ENCODE measurements at regions not wholly inside any gene's neighbourhood (a gene's known extent, or its start where the extent isn't known, plus 50 kb on each side); places are given as distances from the start of the nearest gene placed in this dataset.

- no peak for DNase-seq
Measured at GRCh38 chr3:31405515-31405914, 127.2 kb upstream of the STT3B start.

- no peak for DNase-seq
Measured at GRCh38 chr3:31406896-31407295, 125.8 kb upstream of the STT3B start.

DNA sequence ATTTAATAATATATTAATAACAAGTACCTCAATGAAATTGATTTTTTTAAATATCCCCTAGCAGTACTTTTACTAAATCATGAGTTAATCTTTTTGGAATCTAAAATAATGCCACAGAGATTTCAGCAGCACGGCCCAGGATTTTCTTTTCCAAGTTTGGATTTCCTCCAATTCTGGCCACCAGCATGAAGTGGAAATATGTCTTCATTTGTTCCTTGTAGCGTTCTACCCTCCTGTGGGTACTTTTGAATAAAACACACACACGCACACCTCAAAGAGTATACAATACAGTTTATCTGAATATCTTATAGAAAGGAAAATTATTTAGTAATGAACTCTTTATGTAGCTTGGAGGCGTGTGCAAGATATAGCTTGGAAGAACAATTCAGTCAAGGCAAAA, 125.1 kb upstream of the STT3B start:
- DNase-seq, result no peak

GRCh38 chr3:31408720-31409119, 124.0 kb upstream of the STT3B start:
- no peak for DNase-seq

DNA sequence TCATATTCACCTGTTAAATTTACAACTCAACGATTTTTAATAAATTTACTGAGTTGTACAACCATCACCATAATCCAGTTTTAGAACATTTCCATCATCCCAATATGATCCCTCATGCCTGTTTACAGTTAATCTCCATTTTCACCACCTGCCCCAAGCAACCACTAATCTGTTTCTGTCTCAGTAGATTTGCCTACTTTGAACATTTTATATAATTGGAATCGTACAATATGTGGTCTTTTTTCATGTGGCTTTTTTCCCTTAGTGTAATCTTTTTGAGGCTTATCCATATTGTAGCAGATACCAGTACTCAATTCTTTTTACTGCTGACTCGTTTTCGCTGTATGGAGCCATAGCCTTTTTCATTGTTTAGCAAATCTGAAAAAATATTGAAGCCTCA, 123.3 kb upstream of the STT3B start:
- no peak for DNase-seq

DNA sequence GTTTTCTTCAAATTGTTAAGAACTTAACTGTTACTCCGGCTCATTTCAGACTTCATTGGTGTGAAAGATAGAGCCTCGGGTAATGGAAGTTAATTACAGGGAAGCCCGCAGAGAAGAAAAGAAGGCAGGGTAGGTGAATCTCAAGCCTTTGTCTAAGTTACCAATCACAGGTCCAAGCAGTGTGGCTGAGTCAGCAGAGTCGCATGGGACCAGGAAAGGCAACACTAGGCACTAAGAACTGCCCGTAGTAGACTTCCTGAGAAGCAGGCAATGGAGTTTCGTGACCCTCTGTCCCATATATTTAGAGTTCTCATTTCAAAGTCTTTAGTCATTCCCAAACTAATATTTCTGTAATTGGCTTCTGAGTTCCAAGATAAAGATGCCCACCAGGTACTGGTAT, 122.9 kb upstream of the STT3B start:
- no peak for DNase-seq

- no peak for DNase-seq
Measured at GRCh38 chr3:31410411-31410810, 122.3 kb upstream of the STT3B start.

- no peak for DNase-seq
Measured at GRCh38 chr3:31412832-31413231, 119.9 kb upstream of the STT3B start.

DNA sequence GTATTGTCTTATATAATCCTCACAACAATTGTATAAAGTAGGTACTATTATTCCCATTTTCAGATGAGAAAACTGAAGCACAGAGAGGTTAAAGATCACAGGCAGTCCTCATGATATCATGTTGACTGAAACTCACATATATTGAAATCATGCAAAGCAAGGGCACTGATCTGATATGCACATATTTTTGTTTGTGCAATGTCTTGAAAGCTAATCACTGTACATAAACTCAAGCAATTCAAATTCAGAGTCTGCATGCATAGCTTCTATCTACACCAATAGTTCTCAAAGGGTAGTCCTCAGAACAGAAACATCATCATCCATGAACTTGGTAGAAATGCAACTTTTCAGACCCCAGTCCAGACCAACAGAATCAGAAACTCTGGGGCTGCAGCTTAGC, 119.2 kb upstream of the STT3B start:
- no peak for DNase-seq

DNA sequence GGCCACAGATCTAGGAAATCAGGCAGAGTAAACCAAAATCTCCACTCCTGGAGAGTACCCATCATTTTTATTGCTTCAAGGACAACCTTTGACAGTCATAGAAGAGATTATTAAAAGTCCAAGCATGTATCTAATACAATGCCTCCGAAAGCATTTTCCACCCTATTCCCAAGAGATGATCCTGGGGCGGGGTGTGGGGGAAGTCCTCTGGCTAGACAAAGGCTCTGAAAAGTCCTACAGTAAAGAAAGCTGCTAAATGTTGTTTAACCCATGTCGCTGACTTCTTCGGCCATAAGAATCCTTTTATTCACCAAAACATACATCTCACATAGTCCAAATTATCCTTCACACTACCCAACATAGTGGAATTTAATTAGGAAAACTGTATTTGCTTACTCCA, 115.7 kb upstream of the STT3B start:
- DNase-seq, result no peak

DNA sequence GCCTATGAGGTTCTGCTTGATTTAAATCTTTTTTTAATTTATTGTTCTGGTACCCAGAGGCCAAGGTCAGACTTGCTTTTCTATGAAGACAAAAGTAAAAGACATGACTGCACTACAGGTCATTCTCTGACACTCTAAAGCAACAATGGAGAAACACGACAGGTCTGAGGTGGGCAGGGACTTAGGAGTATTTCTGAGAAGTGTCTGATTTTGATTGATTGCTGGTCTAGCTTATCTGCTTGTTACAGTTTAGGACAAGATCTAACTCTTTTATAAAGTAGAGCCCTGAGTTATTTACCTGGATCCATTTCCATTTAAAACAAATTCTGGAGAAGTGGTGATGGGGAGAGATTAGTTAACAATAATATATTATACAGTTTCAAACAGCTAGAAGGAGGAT, 115.2 kb upstream of the STT3B start:
- no peak for DNase-seq

GRCh38 chr3:31420311-31420710, 112.4 kb upstream of the STT3B start:
- no peak for DNase-seq

DNA sequence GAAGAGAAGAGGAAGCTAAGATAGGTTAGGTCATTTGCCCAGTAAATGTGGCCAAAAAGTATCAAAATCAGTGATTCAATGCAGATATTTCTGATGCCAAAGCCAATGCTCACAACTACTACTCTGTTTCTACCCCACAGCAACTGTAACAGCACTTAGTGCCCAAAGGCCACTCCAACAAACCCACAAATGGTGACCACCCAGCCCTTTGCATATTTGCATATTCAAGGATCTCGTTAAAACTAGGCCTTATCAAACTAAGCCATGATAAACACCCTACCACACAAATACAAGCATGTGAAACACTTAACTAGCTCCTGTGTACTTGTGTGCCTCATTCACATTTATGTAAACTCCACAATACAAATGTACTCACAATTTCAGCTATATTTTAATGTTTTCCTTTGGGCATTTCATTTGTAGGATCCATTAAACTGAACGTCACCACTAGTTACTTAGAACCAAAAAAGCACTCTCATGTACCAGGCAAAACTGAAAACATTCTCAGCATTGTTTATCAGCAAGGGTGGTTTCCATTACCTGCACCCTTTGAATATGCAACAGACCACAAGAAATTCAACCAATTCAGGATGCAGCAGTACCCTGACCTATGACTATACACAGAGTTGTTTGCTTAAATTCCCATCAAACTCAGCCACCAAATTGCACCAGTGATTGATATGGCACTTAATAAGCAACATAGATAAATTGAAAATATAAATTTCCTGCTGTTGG, 111.2 kb upstream of the STT3B start:
- DNase-seq, result no peak

DNA sequence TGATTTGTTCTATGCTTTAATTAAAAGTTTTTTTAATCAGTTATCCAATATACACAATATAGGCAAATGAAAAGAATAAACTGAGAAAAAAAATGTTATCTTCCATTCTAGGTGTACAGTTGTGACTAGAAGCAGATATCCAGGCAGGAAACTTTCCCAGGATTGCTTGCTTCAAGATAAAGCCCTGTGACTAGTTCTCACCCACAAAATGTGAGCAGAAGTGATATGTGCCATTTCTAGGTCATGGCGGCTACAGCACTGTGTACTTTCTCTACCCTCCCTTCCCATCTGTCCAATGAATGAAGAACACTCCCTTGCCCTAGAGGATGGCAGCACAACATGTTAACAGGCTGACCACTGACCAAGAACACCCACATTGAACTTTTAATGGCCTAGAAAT, 110.5 kb upstream of the STT3B start:
- no peak for DNase-seq

GRCh38 chr3:31423482-31423881, 109.2 kb upstream of the STT3B start:
- DNase-seq, result no peak

DNA sequence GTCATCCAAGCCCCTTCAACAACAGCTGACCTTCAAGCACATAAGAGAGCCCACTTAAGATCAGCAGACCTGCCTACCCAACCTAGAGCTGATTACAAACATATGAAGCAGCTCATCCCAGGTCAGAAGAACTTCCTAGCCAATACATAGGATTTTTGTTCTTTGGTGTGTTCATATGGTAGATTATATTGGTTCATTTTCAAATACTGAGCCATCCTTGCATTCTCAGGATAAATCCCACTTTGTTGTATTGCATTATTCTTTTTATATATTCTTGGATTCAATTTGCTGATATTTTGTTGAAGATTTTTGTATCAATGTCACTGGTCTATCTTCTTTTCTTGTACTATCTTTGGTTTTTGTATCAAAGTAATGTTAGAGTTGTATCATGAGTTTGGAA, 107.3 kb upstream of the STT3B start:
- no peak for DNase-seq

- no peak for DNase-seq
Measured at GRCh38 chr3:31427623-31428022, 105.1 kb upstream of the STT3B start.

- no peak for DNase-seq
Measured at GRCh38 chr3:31431321-31431720, 101.4 kb upstream of the STT3B start.

DNA sequence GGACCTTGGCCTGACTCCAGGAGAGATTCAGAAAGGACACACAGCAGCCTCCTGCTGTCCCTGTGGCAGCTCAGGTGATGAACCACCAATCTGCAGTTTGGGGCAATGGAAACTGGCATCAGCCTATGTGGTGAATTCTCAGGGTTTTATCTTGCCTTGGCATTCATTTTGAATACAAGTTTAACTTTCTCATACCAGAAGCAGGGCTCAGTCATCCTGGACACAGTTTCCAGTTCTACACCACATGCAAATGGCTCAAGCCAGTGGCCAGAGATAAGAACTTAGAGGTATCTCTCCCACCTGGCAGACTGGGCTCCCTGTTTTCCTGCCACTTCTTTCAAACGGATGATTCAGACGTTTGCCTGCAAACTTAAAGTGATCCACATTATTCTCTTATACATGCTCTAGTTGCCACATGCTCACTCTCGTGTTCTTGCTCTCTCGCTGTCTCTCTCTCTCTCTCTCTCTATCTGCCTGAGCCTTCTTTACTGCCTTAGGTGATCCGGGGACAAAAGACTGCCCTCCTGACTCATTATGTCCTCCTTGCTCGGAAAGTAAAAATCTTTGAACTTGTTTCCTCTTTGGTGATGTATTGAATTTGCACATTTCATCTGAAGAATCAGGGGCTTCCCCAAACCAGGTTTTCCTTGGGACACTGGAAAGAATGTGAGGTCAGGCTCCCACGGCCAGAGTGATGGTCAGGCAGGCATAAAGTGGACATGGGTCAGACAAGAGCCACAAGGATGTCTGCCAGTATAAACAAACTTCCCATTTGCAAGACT, 99.6 kb upstream of the STT3B start:
- DNase-seq, result no peak

GRCh38 chr3:31433679-31433992, 99.1 kb upstream of the STT3B start:
- no peak for DNase-seq

DNA sequence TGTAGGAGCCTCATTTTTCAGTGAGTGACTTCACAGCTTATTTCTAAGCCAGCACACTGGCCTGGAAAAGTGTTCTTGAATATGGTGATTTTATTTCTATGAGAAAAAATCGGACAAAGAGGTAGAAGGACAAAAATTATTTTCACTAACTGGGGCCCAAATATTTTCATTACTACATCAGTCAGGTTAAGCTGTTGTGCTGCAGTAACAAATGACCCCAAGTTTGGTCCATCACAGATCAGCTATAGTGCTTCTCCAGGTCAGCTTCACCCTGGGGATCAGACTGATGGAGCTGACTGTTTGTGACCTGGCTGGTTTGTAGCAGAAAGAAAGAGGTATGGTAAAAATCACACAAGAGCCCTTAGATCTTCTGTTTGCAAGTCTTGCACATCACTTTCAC, 97.9 kb upstream of the STT3B start:
- no peak for DNase-seq

GRCh38 chr3:31436830-31437229, 95.9 kb upstream of the STT3B start:
- no peak for DNase-seq

DNA sequence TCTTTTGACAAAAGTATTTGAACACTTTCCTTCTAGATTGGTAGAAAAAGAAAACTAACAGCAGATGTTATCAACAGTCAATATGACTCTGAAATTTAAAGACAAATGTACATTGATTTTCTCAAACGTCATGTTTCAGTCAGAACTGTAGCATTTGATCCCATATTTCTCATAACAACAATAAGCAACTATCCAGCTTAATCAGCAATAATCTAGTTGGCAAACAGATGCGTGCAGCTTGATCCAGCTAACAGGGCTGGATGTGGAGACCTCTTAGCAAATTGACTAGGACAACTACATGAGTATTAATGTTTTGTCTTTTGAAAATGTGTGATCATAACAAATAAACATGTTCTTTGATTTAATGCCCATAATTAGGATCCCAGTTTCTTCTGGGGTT, 94.0 kb upstream of the STT3B start:
- no peak for DNase-seq

DNA sequence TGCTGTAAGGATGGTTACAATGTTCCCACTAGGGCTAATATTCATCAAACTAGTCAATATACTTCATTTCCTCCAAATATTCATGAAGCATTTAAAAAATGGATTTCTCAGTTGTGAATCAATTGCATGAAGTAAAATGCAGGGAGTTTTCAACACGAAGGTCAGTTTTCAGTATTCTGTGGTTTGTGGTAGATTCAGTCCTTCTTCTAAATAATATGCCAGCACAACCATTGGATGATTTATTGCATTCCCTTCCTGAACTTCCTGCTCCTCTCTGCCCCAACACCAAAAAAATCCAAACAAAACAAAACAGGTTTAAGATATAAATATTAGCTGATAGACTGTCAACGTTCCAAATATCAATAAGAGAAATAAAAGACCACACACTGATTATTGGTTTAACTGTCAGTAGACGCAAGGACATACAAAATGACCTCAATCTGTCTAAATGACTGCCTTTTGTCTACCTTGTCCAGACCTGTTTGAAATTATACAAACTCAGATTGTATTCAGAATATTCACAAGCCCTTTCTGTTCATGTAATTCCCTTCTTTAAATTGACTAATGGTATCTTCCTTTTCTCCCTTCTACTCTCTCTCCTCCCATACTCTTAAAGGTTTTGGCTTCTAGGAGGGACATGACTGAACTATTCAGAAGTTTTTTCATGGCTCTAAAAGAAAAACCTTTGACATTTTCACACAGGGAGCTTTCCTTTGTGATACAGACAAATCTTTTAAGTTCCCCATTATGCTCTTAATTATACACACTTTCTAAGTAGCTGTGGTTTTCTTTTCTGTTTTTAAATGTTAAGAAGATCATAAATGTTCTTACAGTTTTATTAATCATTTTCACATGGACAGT, 92.6 kb upstream of the STT3B start:
- DNase-seq, result no peak

Data from NK-92 treated with Interleukin-12 subunit alpha and Interleukin-12 subunit beta, amount 100 ng/mL, for 24 hours (cell line).